Loucy (cell line): ENCODE measurements at regions not wholly inside any gene's neighbourhood (a gene's known extent, or its start where the extent isn't known, plus 50 kb on each side); places are given as distances from the start of the nearest gene placed in this dataset.

ENCODE experiments used
- EZH2phosphoT487 ChIP-seq: fragments of 200-600 bp; IDR thresholded peaks from 2 replicates; pipeline ENCODE4 v1.6.1; 2018; ENCODE audit warnings: antibody characterized with exemption, mild to moderate bottlenecking, moderate library complexity, borderline replicate concordance
- TF ChIP-seq, protein P1 (sequence below): fragments of 200-600 bp; sonication (generic); conservative IDR thresholded peaks from 2 replicates; pipeline ENCODE4 v1.5.1; 2014; ENCODE audit warnings: mild to moderate bottlenecking, antibody characterized with exemption, low read length

DNA sequence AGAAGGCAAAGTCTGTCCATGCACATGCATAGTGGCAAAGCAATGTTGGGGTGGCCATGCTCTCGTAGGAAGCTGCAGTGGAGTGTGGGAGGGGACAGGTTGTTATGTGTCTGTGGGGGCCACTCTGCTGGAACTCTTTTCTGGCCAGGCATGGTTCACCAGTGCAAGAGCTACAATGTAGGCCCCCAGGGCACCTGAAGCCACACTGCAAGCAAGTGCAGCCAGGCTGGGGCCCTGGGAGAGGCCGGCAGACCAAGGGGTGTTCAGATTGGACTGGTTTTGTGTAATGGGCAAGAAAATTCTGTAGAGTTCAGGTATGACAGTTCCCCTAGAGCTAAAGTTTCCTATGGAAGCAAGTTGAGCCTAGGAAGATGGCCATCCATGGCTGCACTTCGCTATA is 97.0 kb upstream of the ZC4H2 start:
- no peak for TF ChIP-seq EZH2phosphoT487
- TF ChIP-seq, protein P1, sequence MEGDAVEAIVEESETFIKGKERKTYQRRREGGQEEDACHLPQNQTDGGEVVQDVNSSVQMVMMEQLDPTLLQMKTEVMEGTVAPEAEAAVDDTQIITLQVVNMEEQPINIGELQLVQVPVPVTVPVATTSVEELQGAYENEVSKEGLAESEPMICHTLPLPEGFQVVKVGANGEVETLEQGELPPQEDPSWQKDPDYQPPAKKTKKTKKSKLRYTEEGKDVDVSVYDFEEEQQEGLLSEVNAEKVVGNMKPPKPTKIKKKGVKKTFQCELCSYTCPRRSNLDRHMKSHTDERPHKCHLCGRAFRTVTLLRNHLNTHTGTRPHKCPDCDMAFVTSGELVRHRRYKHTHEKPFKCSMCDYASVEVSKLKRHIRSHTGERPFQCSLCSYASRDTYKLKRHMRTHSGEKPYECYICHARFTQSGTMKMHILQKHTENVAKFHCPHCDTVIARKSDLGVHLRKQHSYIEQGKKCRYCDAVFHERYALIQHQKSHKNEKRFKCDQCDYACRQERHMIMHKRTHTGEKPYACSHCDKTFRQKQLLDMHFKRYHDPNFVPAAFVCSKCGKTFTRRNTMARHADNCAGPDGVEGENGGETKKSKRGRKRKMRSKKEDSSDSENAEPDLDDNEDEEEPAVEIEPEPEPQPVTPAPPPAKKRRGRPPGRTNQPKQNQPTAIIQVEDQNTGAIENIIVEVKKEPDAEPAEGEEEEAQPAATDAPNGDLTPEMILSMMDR = no peak
